Epithelial cell of proximal tubule (primary cell): ENCODE measurements at regions not wholly inside any gene's neighbourhood (a gene's known extent, or its start where the extent isn't known, plus 50 kb on each side); places are given as distances from the start of the nearest gene placed in this dataset.

ENCODE experiments used
- DNase-seq: peaks from one replicate; pipeline ENCODE4 v3.0.0-alpha.2; 2011; ENCODE audit warnings: low read depth
- H3K4me3 ChIP-seq: 2 replicates; pipeline ENCODE4 v1.5.1; 2011; ENCODE audit warnings: low read depth, mild to moderate bottlenecking, low read length
- CTCF ChIP-seq: conservative IDR thresholded peaks from 2 replicates; pipeline ENCODE4 v1.5.1; 2012; ENCODE audit warnings: low read depth, mild to moderate bottlenecking, low read length

DNA sequence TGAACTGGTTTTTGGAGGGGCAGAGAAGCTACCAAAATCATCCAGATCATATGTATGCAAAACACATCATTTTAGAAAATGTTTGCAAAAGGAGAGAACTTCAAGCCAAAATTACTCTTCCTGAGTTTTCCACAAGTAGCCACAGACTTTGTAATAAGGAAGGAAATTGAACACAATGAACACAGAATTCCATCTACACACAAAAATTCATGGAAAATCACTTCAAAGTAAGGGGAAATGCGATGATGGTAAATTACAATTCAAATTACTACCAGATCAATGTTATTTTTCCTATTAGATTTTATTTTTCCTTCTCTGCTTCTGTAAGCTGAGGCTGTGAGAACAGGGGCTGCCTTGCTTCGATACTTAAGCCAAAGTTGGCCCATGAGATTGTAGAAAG is 172.1 kb upstream of the ARL4C start:
- no peak for DNase-seq
- H3K4me3 ChIP-seq, result no peak overlapping the region
- no peak for TF ChIP-seq CTCF

DNA sequence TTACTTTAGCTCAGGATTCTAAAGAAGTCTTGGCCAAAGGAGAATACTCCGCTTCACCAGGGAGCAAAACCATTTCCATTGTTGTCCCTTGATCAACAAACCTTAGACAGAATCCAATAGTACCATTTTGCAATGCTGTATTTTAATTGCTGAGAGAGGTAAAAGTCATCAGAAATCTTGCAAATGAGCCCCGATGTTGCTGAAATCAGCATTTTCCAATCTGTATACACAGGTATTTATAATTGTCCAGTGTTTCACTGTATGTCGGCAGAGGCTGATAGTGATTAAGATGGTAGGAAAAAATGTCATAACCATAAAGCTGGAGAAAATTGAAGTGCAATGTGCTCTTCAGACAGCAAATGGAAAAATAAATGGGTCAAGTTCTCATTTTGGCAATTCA is 170.0 kb upstream of the ARL4C start:
- TF ChIP-seq CTCF, result no peak
- DNase-seq, result no peak
- no peak overlapping the region for H3K4me3 ChIP-seq

DNA sequence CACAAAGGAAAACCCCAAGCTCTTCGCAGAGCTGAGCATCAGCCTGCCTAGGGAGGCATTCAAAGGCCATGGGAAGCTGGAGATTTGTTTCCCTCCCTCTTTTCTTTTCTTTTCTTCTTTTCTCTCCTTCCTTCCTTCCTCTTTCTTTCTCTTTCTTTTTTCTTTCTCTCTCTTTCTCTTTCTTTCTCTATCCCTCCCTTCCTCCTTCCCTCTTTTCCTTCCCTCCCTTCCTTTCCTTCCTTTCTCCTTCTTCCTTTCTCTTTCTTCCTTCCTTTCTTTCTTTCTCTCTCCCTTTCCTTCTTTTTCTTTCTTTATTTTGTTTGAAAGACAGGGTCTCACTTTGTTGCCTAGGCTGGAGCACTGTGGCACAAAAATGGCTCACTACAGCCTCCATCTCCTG is 168.4 kb upstream of the ARL4C start:
- no peak for DNase-seq
- H3K4me3 ChIP-seq, result no peak overlapping the region
- no peak for TF ChIP-seq CTCF

DNA sequence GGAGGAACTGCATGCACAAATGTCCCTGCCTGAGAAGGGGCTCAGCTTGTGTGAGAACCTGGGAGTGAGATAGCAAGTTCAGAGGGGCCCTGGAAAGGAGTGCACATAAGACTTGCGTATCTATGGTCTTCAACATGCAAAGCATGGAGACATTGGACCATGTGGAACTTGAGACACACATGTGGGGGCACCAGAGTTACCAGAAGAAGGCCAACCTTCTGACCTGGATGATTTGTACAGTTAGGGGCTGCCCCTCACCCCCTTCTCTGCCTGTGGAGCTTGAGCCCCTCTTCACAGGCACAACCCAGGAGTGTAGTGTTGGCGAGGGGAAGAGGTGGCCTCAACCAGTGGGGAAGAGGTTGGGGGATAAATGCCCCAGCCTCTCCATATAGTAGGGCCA is 165.0 kb upstream of the ARL4C start:
- H3K4me3 ChIP-seq, result no peak overlapping the region
- TF ChIP-seq CTCF, result no peak
- DNase-seq, result no peak

GRCh38 chr2:234661175-234661574 is 164.3 kb upstream of the ARL4C start:
- TF ChIP-seq CTCF, result no peak
- DNase-seq, result no peak
- no peak overlapping the region for H3K4me3 ChIP-seq

DNA sequence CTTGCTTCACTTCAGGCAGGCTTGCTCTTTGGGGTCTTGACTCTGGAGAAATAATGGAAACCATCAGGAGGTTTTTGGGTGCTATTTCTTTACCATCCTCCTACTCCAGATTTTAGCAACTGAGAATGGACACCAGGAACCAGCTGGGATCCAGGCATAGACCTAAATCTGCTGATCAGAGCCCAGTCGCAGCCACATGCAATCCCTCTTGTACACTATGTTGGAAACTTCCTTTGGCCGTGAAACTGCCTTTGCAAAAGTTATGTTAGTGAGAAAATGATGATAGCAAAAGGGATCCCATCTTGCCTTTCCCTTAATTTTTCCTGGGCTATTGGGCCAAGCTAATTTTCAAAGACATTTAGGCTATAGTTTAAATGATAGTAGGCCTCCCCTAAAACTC is 158.8 kb upstream of the ARL4C start:
- H3K4me3 ChIP-seq, result no peak overlapping the region
- DNase-seq, result no peak
- TF ChIP-seq CTCF, result no peak

- TF ChIP-seq CTCF, result no peak
- no peak for DNase-seq
- H3K4me3 ChIP-seq, result no peak overlapping the region
Observed at GRCh38 chr2:234650911-234651310, 154.0 kb upstream of the ARL4C start.
